GM18870 (cell line): ENCODE measurements at regions not wholly inside any gene's neighbourhood (a gene's known extent, or its start where the extent isn't known, plus 50 kb on each side); places are given as distances from the start of the nearest gene placed in this dataset.

ENCODE experiments used
- ATAC-seq: cut with Tn5 transposase; IDR thresholded peaks from one replicate; pipeline ENCODE4 v1.9.1; 2021; ENCODE audit warnings: moderate library complexity; ENCODE audit not compliant: unreplicated experiment

DNA sequence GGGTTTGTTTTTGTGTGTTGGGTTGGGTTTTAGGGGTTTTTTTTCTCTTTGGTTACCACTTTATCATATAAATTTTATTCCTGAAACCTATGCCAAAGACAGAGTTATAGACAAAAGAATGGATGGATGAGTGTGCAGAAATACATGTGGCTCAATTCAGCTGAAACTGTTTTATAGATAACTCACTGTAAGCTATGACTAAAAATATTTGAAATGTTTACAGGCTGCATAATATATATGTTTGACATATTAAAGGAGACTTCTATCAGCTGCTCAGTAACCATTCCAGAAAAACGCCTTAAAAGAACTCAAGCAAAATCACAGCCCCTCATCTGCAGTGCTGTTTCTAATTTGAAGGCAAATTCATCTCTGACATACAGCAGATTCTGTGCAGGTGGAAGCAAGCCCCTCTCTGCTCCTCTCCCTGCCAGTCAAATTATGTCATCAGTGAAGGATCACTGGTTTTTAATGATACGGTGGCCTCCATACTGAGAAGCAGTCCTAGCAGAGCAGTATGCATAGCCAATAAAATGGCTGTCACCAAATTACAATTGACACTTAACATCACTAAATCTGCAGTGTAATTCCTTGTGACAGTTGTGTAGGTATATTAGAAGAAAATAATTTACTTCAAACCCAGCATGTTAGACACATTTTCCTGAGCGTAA, 301.6 kb downstream of the NR2F1-AS1 start:
- no peak for ATAC-seq

DNA sequence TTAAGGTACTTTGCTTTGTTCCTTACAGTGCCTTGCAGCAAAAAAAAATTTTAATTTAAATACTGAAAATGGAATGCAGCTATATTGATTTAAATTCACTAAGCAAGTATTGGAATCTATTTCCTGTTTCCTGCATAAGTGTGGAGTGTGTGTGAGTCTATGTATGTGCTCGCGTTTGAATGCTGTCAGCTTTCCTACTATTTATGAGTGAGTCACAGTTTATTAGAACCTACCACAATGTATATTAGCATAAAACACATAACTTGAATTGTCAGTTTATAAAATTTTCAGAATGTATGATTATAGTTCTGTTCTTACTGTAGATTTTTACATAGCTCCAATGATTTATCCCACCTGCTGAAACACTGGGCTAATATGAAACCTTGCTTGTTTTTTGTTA, 302.1 kb downstream of the NR2F1-AS1 start:
- ATAC-seq, result no peak

DNA sequence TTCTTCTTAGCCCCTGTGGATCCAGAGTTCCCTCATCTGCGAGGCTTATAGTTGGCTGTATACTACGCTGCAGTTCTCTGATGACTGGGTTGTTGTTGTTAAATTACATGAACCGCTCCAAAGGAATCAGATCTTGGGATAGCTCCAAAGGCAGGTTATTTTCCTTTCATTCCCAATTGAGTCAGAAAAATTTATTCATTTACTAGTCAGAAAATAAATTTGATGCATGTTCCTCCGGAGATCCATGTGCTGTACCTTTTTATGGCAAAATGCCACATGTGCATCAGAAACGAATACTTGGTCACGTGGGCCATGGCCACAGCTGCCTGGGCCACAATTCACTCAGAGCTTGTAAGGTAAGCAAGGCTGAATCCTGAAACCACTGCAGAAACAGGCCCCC, 304.0 kb downstream of the NR2F1-AS1 start:
- no peak for ATAC-seq

DNA sequence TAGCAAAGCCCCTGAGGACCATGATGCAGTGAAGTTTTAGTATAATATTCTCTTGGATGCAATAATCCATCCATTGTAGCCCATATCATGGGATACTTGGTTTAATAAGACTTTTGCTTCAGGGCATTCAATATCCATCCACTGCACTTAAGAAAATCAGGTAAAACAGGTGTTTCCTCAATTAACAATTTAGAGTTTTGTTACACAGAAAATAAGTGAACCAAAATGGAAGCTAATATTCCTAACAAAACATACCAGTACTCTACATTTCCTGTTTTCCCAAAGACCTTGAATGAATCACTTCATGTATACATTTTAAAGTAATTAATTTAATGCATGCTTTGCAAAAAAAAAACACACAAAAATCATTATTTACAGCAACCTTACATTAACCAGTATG, 305.6 kb downstream of the NR2F1-AS1 start:
- no peak for ATAC-seq

DNA sequence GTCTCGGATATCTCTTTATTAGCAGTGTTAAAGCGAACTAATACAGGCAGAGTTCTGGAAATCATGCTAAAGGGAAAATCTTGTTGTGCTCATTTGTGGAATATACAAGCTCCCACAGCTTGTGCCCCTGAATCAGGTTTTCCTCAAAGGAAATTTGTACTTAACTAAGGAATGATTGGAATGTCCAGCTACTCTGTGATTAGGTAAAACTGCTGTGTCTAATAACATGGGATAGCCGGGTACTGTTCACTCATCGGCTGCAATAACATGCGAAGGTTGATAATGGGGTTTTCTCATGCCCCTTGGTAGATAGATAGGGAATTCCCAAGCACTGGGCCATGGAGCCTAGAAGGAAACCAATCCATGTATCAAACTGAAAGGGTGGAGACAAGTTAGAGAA, 306.7 kb downstream of the NR2F1-AS1 start:
- no peak for ATAC-seq

DNA sequence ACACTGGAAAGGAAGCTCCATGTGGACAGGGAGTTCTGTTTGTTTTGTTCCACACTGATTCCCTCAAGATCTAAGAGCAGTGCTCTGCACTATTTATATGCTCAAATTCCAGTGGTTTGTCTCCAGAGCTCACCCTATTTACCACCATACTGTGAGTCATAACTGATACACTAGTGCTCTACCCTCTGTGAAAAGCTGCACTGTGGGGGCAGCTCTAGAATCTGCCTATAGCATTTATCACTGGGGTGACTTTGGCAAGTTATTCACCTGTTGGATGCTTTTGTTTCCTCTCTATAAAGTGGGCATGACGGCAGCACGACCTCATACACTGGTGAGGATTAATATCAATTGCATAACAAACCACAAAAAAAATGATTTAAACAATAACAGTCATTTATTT, 307.8 kb downstream of the NR2F1-AS1 start:
- no peak for ATAC-seq

DNA sequence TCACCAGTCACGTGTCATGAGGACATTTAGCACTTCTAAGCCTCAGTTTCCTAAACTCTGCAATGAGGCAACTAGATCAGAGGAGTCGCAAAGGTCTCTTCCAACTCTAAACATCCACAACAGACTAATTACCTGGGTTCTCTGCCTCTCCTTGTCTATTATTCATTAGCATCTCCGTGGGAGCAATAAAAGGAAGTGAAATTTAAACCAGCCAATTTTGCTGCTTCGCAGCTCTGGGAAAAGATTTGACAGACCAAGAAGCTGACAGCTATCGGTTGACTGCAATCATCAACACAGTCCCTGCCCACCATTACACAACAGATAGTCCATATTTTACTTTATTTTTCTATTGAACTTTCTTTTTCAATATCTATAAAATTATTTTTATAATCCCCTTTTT, 308.9 kb downstream of the NR2F1-AS1 start:
- ATAC-seq, result no peak

DNA sequence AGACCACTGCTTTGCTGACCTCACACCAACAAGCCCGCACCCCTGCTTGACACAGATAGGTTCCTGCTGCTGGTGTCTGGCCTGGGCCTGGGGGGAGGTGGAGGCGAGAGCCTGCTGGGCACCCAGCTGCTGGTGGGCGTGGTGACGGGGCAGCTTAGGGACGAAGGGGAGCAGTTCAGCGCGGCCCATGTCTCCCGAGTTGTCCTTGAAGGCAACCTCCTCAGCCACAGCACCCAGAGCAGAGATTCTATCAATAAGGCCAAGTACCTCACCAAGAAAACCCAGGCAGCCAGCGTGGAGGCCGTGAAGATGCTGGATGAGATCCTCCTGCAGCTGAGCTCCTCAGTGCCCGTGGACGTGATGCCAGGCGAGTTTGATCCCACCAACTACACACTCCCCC, 313.3 kb downstream of the NR2F1-AS1 start:
- no peak for ATAC-seq

DNA sequence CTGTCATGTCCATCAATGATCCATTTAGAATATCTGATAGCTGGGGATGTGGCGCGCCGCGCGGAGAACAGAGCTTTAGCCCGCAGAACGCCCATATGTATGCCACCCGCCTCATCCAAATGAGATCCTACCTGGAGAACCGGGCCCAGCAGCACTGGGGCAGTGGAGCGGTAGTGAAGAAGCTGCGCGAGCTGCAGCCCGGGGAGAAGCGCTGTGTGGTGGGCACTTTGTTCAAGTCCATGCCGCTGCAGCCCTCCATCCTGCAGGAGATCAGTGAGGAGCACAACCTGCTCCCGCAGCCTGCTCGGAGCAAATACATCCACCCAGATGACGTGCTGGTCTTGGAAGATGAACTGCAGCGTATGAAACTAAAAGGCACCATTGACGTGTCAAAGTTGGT, 313.7 kb downstream of the NR2F1-AS1 start:
- no peak for ATAC-seq

DNA sequence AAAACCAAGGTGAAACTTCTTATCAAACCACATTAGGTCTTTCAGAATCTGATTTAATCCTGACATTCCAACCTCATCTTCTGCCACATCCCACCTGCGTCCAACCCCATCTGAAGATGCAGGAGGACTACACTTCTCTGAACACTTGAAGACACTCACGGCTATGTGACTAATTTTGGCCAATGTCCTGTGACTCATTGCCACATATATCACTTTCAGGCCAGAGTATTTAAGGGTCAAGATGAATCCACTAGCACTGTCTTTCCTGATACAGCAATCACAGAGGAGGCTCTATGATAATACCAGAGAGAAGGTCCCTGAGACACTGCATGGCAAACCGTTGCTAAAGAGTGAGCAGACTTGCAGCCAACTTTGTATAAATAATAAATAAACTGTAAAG, 323.4 kb downstream of the NR2F1-AS1 start:
- no peak for ATAC-seq

DNA sequence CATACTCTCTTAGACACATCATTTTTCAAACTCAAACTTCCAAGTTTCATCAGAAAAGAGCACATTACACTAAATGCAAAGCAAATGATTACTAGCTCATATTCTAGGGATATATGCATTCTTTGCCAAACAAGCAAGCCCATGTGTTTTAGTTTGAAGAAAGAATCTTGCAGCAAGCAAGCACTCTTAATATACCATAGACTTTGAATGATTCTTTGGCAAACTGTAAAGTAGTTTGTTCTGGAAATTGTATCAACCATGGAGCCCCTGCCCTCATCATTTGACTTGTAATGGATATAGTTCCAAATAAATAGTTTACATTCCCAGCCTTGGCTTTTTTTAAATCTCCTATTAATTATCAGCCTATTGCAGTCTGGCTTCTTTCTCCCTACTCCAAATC, 325.2 kb downstream of the NR2F1-AS1 start:
- ATAC-seq, result no peak

DNA sequence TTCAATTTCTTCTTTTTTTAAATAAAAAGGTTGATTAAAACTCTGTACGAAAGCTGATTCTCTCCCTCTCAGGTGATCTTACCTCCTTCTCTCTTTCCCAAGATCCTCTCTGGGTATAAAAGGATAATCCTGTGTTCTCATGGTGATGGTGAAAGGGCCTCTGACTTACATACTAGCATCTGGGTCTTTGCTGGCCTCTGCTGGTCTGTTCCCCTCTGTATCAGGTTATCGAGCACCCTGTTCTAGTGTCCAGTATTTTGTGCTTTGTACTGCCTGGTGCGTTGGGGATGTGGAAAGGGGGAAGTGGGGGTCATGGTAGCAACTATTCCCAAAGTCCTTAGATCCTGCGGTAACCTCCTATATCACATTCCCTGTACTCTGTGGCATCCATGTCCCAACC, 328.9 kb downstream of the NR2F1-AS1 start:
- ATAC-seq, result no peak

DNA sequence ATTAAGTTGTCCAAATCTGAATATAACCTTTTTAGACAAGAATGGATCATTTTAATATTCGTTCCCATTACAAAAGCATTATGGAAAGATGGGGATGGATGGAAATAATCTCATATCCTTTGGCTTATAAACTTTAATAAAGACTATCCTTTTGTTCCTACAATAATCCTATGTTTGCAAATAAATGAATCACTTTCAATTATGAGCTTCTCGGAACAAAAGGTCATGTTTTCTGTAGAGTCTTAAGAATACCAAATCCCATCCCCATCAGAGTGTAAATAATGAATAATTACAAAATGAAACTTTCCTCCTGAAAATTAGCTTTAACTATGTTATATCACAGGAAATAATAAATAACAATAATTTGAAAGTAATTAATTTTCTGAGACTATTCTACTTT, 329.7 kb downstream of the NR2F1-AS1 start:
- ATAC-seq, result no peak

DNA sequence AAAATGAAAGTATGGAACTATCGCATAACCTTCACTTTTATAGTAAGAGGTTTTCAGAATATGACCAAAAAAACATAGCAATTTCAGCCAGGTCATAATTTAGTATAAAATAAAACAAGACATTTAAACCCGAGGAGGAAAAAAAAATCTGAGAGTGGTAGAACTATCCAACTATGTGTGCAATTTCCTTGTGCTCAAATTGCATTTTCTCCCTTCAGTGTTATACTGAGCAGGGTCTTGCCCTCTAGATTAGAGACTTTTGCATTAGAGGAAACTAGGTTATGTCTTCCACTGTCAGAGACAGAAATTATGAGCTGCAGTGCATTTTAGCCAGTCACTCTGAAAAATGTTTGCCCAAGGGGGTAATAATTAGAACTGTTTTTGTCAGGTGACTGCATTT, 330.6 kb downstream of the NR2F1-AS1 start:
- ATAC-seq, result no peak

DNA sequence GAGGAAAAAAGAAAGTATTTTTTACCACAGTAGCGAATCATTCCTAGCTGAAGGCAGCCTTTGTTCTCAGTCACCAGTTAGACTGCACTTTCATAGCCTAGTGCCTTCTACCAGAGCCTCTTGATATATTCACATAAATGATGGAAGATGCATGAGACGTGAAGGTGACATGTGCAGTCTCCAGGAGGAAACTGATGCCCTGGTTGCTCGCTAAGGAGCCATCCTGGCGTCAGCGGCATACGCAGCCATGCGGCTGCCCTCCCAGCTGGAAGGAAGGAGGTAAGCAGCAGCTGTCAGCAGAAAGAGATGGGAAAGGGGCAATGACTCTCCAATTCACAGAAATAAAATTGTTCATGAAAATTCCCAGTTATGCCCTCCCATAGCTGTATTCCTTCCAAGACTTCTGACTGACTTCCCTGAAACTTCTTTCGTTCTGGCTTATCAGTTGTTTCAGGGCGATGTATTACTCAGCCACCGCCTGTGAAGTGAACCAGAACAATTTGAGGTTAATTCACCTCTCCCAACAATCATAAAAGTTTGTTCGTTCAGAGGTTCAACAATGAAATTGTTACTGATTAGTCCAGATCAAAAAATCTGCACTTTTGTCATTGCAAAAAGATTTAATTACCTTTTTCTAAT, 331.2 kb downstream of the NR2F1-AS1 start:
- no peak for ATAC-seq

DNA sequence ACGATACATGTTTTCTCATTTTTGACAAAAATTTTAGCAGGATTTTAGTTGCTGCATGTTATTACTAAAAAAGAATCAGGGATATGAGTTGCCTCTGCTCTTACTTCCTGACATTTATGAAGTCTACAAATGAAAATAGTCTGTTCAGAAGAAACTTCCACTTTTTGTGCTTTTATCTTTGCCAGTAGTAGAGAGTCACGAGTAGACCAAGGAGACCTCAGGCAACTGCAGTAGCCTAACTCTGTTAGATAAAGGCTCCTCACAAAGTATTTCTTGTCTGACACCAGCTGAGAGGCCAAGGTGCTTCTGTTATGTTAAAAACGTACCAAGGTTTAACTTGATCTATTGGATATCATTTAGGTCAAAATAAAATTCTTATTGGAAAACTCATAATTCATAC, 333.9 kb downstream of the NR2F1-AS1 start:
- no peak for ATAC-seq

DNA sequence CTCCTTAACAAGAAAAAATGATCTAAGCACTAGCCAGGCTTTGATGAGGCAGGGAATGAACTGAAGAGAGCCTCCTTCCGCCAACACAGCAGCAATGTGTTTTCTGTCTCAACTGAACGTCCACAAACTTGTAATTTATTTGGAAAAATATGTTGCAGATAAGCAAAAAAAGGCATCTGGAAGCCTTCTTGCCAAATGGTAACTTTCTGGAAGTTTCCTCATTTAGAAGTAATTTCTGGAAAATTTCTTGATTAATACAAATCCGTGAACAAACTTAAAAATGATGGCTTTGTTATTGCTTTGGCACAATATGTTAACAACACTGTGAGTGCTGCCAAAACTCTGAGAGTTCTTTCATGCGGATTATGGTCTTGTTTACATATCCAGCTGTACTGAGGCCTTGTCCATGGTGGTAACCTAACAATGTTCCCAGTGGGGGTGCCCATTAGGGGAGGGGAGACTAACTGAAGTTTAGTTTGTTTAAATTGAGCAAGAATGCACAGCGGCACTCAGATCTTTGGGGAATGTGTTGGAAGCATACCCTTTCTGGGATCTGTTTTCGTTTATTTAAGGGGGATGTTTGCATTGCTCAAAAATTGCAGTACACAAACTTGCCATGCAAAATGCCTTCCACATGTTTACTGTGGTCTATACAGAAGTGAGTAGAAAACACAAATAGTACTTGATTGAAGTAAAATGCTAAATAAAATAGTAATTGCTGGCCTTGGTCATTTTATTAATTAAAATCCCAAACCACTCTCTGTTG, 334.7 kb downstream of the NR2F1-AS1 start:
- no peak for ATAC-seq

DNA sequence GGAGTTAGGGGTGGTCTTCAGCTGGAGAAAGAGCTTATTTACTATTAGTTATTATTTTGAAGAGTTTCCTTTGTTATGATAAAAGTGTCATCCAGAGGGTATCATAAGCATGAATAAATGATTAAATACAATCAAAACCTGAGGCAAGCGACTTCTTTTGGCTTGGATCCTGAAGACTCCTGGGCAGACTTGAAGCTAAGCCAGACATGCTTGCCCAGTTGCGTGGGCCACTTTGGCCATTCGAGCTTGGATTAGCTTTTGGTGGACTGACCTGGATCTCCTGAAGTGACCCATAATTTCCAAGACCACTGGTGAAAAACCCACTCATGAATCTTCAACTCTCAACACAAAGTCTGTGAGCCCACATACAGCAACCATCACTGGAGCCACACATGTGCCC, 335.8 kb downstream of the NR2F1-AS1 start:
- no peak for ATAC-seq

DNA sequence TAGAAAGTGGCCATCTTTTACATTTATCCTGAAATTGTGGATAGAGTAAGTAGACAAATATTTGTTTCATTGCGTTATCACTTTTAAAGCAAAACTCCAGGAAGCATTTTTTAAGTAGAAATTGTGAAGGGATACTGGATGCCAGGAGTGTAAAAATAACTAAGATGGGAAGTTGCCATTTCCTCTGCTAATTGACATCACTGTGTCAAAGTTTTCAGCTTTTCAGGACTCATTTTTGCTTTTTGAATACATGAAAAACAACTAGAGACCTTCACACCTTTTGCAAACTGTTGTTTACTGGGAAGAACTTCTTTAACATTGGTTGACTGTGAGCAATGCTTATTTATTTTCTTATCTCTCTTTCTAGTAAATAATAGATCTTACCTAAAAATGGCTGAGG, 337.5 kb downstream of the NR2F1-AS1 start:
- no peak for ATAC-seq

DNA sequence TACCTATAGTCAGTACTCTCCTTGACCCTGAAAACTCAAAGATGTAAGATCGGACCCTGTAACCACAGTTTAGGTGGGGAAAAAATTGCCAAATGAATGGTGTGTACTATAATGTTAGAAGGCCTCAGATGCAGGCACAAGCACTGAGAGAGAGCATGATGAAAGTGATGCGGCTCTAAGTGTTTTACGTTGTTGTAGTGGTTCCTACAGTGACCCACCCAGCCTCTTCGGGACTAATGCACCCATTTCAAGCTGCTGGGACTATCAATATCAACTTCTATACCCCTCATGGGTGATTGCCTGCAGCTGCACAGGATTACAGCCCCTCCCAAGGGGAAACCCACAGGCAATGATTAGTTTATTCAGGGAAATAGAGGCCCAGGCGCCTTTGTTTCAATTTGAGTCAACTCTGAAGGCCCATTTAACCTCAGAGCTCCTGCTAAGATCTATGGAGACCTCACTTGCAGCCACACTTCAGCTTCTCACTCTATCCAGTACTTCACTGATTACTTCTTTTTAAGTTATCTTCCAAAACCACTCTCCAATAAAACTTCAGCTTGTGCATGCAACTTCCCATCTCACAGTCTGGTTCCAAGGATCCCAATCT, 340.7 kb downstream of the NR2F1-AS1 start:
- ATAC-seq, result peak; percentile 63

DNA sequence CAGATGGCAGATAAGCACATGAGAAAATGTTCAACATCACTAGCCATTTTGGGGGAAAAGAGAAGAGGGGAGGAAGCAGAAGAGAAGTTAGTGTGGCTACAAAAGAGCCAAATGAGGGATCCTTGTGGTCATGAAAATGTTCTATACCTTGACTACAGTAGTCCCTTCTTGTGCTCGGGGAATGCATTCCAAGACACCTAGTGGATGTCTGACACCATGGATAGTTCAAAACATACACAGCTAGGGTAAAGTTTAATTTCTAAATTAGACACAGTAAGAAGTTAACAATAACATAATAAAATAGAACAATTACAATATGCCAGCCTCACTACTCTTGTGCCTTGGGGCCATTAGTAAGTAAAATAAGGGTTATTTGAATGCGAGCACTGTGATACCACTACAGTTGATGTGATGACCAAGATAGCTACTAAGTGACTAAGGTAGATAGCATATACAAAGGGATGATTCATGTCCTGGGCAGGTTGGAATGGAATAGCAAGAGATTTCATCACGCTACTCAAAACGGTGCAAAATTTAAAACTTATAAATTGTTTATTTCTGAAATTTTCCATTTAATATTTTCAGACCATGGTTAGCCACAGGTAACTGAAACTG, 344.1 kb downstream of the NR2F1-AS1 start:
- ATAC-seq, result no peak
